GM19467 (cell line): ENCODE measurements at regions not wholly inside any gene's neighbourhood (a gene's known extent, or its start where the extent isn't known, plus 50 kb on each side); places are given as distances from the start of the nearest gene placed in this dataset.

Experiments
- ATAC-seq: cut with Tn5 transposase; IDR thresholded peaks from one replicate; pipeline ENCODE4 v1.9.1; 2021; ENCODE audit warnings: mild to moderate bottlenecking, moderate library complexity; ENCODE audit not compliant: unreplicated experiment

- no peak for ATAC-seq
Observed at GRCh38 chr3:88209356-88209755, 59.6 kb downstream of the C3orf38 start.

GRCh38 chr3:88211096-88211890 lies 61.5 kb downstream of the C3orf38 start:
- no peak for ATAC-seq

- ATAC-seq, result peak; percentile 66
Observed at GRCh38 chr3:88219138-88219792, 69.5 kb downstream of the C3orf38 start.

GRCh38 chr3:88220126-88220525 lies 70.4 kb downstream of the C3orf38 start:
- no peak for ATAC-seq

GRCh38 chr3:88221726-88222125 lies 72.0 kb downstream of the C3orf38 start:
- ATAC-seq, result no peak

- ATAC-seq, result no peak
Observed at GRCh38 chr3:88222343-88222742, 72.6 kb downstream of the C3orf38 start.

- ATAC-seq, result no peak
Observed at GRCh38 chr3:88225326-88226008, 75.7 kb downstream of the C3orf38 start.

- no peak for ATAC-seq
Observed at GRCh38 chr3:88226910-88227309, 77.2 kb downstream of the C3orf38 start.

- ATAC-seq, result no peak
Observed at GRCh38 chr3:88230638-88231037, 80.9 kb downstream of the C3orf38 start.

GRCh38 chr3:88231207-88231606 lies 81.4 kb downstream of the C3orf38 start:
- no peak for ATAC-seq

- ATAC-seq, result no peak
Observed at GRCh38 chr3:88231632-88232031, 81.9 kb downstream of the C3orf38 start.

- ATAC-seq, result no peak
Observed at GRCh38 chr3:88235102-88235501, 85.3 kb downstream of the C3orf38 start.

- ATAC-seq, result no peak
Observed at GRCh38 chr3:88239870-88240269, 90.1 kb downstream of the C3orf38 start.

GRCh38 chr3:88248658-88249057 lies 98.9 kb downstream of the C3orf38 start:
- no peak for ATAC-seq

- no peak for ATAC-seq
Observed at GRCh38 chr3:88259045-88259444, 109.3 kb downstream of the C3orf38 start.

GRCh38 chr3:88262527-88262926 lies 112.8 kb downstream of the C3orf38 start:
- no peak for ATAC-seq

GRCh38 chr3:88263417-88264100 lies 113.8 kb downstream of the C3orf38 start:
- ATAC-seq, result no peak

- ATAC-seq, result no peak
Observed at GRCh38 chr3:88267441-88267840, 117.7 kb downstream of the C3orf38 start.

GRCh38 chr3:88267847-88268246 lies 118.1 kb downstream of the C3orf38 start:
- ATAC-seq, result no peak

- no peak for ATAC-seq
Observed at GRCh38 chr3:88280326-88280725, 130.6 kb downstream of the C3orf38 start.

GRCh38 chr3:88282528-88283241 lies 132.9 kb downstream of the C3orf38 start:
- ATAC-seq, result no peak
